ENCODE measurements at regions not wholly inside any gene's neighbourhood (a gene's known extent, or its start where the extent isn't known, plus 50 kb on each side); places are given as distances from the start of the nearest gene placed in this dataset.

DNA sequence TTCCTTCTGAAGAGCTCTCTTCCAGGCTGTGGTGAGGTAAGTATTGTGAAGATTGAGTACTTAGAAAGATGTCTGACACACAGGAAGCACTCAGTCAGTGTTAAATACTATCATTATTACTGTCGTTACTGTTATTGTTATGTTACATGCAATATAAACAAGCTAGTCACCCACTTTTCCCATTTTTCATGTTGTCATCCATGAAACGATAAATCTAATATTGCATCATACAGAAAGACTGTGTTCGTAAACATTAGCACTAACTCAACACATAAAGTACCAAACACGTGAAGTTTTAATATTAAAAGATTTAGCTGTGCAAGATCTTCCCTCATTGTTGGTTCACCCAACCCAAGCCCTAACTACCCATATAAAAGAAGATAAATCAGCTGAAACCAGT, 109.2 kb upstream of the NRSN1 start:
- H3K79me2 ChIP-seq (ENCODE audit: control insufficient read depth, insufficient read depth, low read length), result no peaks in the 10 kb centered on the region
- DNase-seq (ENCODE audit: low read depth in 2 of 2), result no peak
- TF ChIP-seq, protein P1, sequence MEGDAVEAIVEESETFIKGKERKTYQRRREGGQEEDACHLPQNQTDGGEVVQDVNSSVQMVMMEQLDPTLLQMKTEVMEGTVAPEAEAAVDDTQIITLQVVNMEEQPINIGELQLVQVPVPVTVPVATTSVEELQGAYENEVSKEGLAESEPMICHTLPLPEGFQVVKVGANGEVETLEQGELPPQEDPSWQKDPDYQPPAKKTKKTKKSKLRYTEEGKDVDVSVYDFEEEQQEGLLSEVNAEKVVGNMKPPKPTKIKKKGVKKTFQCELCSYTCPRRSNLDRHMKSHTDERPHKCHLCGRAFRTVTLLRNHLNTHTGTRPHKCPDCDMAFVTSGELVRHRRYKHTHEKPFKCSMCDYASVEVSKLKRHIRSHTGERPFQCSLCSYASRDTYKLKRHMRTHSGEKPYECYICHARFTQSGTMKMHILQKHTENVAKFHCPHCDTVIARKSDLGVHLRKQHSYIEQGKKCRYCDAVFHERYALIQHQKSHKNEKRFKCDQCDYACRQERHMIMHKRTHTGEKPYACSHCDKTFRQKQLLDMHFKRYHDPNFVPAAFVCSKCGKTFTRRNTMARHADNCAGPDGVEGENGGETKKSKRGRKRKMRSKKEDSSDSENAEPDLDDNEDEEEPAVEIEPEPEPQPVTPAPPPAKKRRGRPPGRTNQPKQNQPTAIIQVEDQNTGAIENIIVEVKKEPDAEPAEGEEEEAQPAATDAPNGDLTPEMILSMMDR (conservative IDR thresholded peaks at IDR 0.05 in 1 of 2, IDR thresholded peaks at IDR 0.05 in 1 of 2; ENCODE audit: low read depth in 1 of 2, low read length in 2 of 2), result no peak
- no peak for TF ChIP-seq EZH2 (IDR thresholded peaks at IDR 0.05; ENCODE audit: low read length, missing control alignments)

DNA sequence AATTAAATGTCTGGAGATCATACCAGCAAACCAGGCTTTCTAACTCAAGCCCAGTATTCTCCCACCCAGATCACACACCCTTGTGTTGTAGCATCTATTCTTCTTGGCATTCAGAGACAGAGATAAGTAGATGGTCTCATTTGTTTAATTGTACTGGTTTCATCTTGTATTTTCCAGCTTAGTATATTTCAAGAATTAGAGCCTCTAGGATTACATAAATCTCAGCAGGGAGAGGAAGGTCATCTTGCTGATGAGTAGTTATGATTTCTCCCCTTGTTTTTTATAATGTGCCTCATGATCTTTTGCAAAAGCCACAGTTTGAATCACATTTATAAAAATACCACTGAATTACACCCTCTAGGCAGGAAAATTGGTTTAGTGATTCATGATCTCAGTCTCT, 106.6 kb upstream of the NRSN1 start:
- H3K79me2 ChIP-seq (ENCODE audit: control insufficient read depth, insufficient read depth, low read length), result no peaks in the 10 kb centered on the region
- H3K9me3 ChIP-seq (ENCODE audit: control insufficient read depth, insufficient read depth, low read depth, low read length), result no peaks in the 10 kb centered on the region
- no peak overlapping the region for H2AFZ ChIP-seq (ENCODE audit: low read length)
- H4K20me1 ChIP-seq (ENCODE audit: control insufficient read depth, extremely low read depth, insufficient read depth, low read length), result no peaks in the 10 kb centered on the region
- H3K27ac ChIP-seq (ENCODE audit: insufficient read depth, low read length), result no peak overlapping the region
- no peaks in the 10 kb centered on the region for H3K4me1 ChIP-seq (ENCODE audit: control insufficient read depth, extremely low read depth, insufficient read depth, low read length)
- no peak for DNase-seq (ENCODE audit: low read depth in 2 of 2)
- TF ChIP-seq EZH2 (IDR thresholded peaks at IDR 0.05; ENCODE audit: low read length, missing control alignments), result no peak
- TF ChIP-seq, protein P1 (conservative IDR thresholded peaks at IDR 0.05 in 1 of 2, IDR thresholded peaks at IDR 0.05 in 1 of 2; ENCODE audit: low read depth in 1 of 2, low read length in 2 of 2), result no peak
- no peak overlapping the region for H3K9ac ChIP-seq (ENCODE audit: insufficient read depth, low read length)
- no peaks in the 10 kb centered on the region for H3K27me3 ChIP-seq (ENCODE audit: control insufficient read depth, insufficient read depth, low read length)
- no peaks in the 10 kb centered on the region for H3K36me3 ChIP-seq (ENCODE audit: control insufficient read depth, insufficient read depth, low read length)
- no peak overlapping the region for H3K4me3 ChIP-seq (replicated peaks in 1 of 4; ENCODE audit: control extremely low read depth in 1 of 4, insufficient read depth in 1 of 4, low read depth in 3 of 4, low read length in 4 of 4)
- no peak overlapping the region for H3K4me2 ChIP-seq (ENCODE audit: extremely low read depth, insufficient read depth, low read length)

More for the DNA sequence above, 109.2 kb upstream of the NRSN1 start:
- H3K27ac ChIP-seq (ENCODE audit: insufficient read depth, low read length), result no peak overlapping the region
- H3K4me1 ChIP-seq (ENCODE audit: control insufficient read depth, extremely low read depth, insufficient read depth, low read length), result no peaks in the 10 kb centered on the region
- H3K4me3 ChIP-seq (replicated peaks in 1 of 4; ENCODE audit: control extremely low read depth in 1 of 4, insufficient read depth in 1 of 4, low read depth in 3 of 4, low read length in 4 of 4), result no peak overlapping the region
- H3K27me3 ChIP-seq (ENCODE audit: control insufficient read depth, insufficient read depth, low read length), result no peaks in the 10 kb centered on the region
- no peak overlapping the region for H3K9ac ChIP-seq (ENCODE audit: insufficient read depth, low read length)
- H3K4me2 ChIP-seq (ENCODE audit: extremely low read depth, insufficient read depth, low read length), result no peak overlapping the region
- H3K9me3 ChIP-seq (ENCODE audit: control insufficient read depth, insufficient read depth, low read depth, low read length), result no peaks in the 10 kb centered on the region
- no peaks in the 10 kb centered on the region for H4K20me1 ChIP-seq (ENCODE audit: control insufficient read depth, extremely low read depth, insufficient read depth, low read length)
- no peak overlapping the region for H2AFZ ChIP-seq (ENCODE audit: low read length)
- no peaks in the 10 kb centered on the region for H3K36me3 ChIP-seq (ENCODE audit: control insufficient read depth, insufficient read depth, low read length)

DNA sequence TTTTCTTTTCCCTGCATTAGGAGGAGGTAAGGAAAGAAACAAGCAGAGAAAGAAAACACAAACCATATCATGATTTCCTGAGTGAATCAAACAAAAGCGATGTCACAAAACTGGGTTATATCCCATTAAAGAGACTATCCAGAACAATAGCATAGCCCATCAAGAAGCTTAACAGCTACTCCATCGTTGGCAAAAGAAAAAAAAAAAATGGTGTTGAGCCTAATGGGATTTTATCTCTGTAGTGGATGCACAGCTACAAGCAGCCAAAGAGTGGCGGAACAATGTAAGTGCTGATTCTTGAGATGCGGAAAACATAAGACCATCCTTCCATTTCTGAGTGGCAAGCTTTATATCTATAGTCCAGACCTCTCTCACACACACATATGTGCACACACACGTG, 106.2 kb upstream of the NRSN1 start:
- Histone ChIP-seq H3K4me3 (replicated peaks in 1 of 4; ENCODE audit: control extremely low read depth in 1 of 4, insufficient read depth in 1 of 4, low read depth in 3 of 4, low read length in 4 of 4) (no peak overlapping the region), H2AFZ (ENCODE audit: low read length) (no peak overlapping the region), H3K27ac (ENCODE audit: insufficient read depth, low read length) (no peak overlapping the region), H3K9ac (ENCODE audit: insufficient read depth, low read length) (no peak overlapping the region), H3K4me2 (ENCODE audit: extremely low read depth, insufficient read depth, low read length) (no peak overlapping the region), H3K36me3 (ENCODE audit: control insufficient read depth, insufficient read depth, low read length) (no peaks in the 10 kb centered on the region), H4K20me1 (ENCODE audit: control insufficient read depth, extremely low read depth, insufficient read depth, low read length) (no peaks in the 10 kb centered on the region), H3K4me1 (ENCODE audit: control insufficient read depth, extremely low read depth, insufficient read depth, low read length) (no peaks in the 10 kb centered on the region), H3K79me2 (ENCODE audit: control insufficient read depth, insufficient read depth, low read length) (no peaks in the 10 kb centered on the region), H3K9me3 (ENCODE audit: control insufficient read depth, insufficient read depth, low read depth, low read length) (no peaks in the 10 kb centered on the region), H3K27me3 (ENCODE audit: control insufficient read depth, insufficient read depth, low read length) (no peaks in the 10 kb centered on the region)
- TF ChIP-seq EZH2 (IDR thresholded peaks at IDR 0.05; ENCODE audit: low read length, missing control alignments), result no peak
- TF ChIP-seq, protein P1 (conservative IDR thresholded peaks at IDR 0.05 in 1 of 2, IDR thresholded peaks at IDR 0.05 in 1 of 2; ENCODE audit: low read depth in 1 of 2, low read length in 2 of 2), result no peak
- no peak for DNase-seq (ENCODE audit: low read depth in 2 of 2)
